Testis (tissue), 2 donors: ENCODE measurements at regions not wholly inside any gene's neighbourhood (a gene's known extent, or its start where the extent isn't known, plus 50 kb on each side); places are given as distances from the start of the nearest gene placed in this dataset.

ENCODE experiments used
- CTCF ChIP-seq, 3 experiments: fragments of 450-650 bp in 2 of 3; fragments of 200-600 bp in 1 of 3; sonication (generic) in 1 of 3; IDR thresholded peaks; one replicate each; pipeline ENCODE4 v1.5.1; 2016 to 2019; ENCODE audit warnings: antibody characterized with exemption in 3 of 3, mild to moderate bottlenecking in 2 of 3, moderate library complexity in 1 of 3
- POLR2A ChIP-seq: fragments of 450-650 bp; IDR thresholded peaks from one replicate; pipeline ENCODE4 v1.6.1; 2017; ENCODE audit warnings: antibody characterized with exemption, mild to moderate bottlenecking, moderate library complexity

GRCh38 chr1:30299393-30299792 lies 424.0 kb downstream of the MATN1 start:
- TF ChIP-seq CTCF (IDR thresholded peaks at IDR 0.05), result no peak
- TF ChIP-seq POLR2A, result no peak
